ENCODE measurements at regions not wholly inside any gene's neighbourhood (a gene's known extent, or its start where the extent isn't known, plus 50 kb on each side); places are given as distances from the start of the nearest gene placed in this dataset.

- TF ChIP-seq AFF4 (CRISPR knock-in tag; IDR thresholded peaks at IDR 0.05): no peak
- no peak for TF ChIP-seq ZSCAN20 (CRISPR knock-in tag; IDR thresholded peaks at IDR 0.05; ENCODE audit: borderline replicate concordance)
- TF ChIP-seq SATB2 (CRISPR knock-in tag; IDR thresholded peaks at IDR 0.05): no peak
- no peak for TF ChIP-seq ZBTB21 (CRISPR knock-in tag; IDR thresholded peaks at IDR 0.05)
- TF ChIP-seq ZNF564 (CRISPR knock-in tag; IDR thresholded peaks at IDR 0.05): no peak
- TF ChIP-seq SMAD3 (CRISPR knock-in tag; IDR thresholded peaks at IDR 0.05): no peak
- TF ChIP-seq PITX1 (CRISPR knock-in tag; IDR thresholded peaks at IDR 0.05): no peak
- TF ChIP-seq ZNF275 (CRISPR knock-in tag; IDR thresholded peaks at IDR 0.05; ENCODE audit: borderline replicate concordance): no peak
- TF ChIP-seq ATF2 (CRISPR knock-in tag; IDR thresholded peaks at IDR 0.05): no peak
Observed at GRCh38 chr3:151675858-151676615, 57.7 kb upstream of the AADACL2 start (continued).

Measured in HepG2 (cell line).